SK-N-SH (cell line): ENCODE measurements at regions not wholly inside any gene's neighbourhood (a gene's known extent, or its start where the extent isn't known, plus 50 kb on each side); places are given as distances from the start of the nearest gene placed in this dataset.

ENCODE experiments used
- CTCF ChIA-PET: fragments of 300-600, 350-600 bp; formaldehyde crosslinking; extraction: SDS; loops from one replicate; lab custom pipeline; 2021; lab: Yijun Ruan, JAX
- POLR2A ChIA-PET: fragments of 350-600 bp; sonication (Branson Sonifier 250); formaldehyde crosslinking; extraction: SDS; loops from one replicate; lab custom pipeline; 2020; ENCODE audit warnings: antibody characterized with exemption, inconsistent platforms; lab: Yijun Ruan, JAX
- DNase-seq: peaks from one replicate; pipeline ENCODE4 v3.0.0; 2012
- H2AFZ ChIP-seq: fragments of 200-600 bp; sonication (generic); 2 replicates; pipeline ENCODE4 v1.8.1; 2016; ENCODE audit warnings: antibody characterized with exemption, mild to moderate bottlenecking, low read depth
- H3F3A ChIP-seq: fragments of 200-600 bp; sonication (generic); replicated peaks from 2 replicates; pipeline ENCODE3; 2016; ENCODE audit warnings: antibody characterized with exemption, mild to moderate bottlenecking; ENCODE audit not compliant: insufficient read depth
- H3K27ac ChIP-seq, 2 experiments: fragments of 200-500 bp in 1 of 2; fragments of 200-600 bp in 1 of 2; sonication (Bioruptor generic) in 1 of 2; sonication (generic), shearing (Covaris generic) in 1 of 2; 2 replicates each; pipeline versions ENCODE4 v1.5.1 to v1.6.1; 2014 to 2016; ENCODE audit warnings: low read depth in 2 of 2, inconsistent platforms in 1 of 2, low read length in 1 of 2, mild to moderate bottlenecking in 1 of 2, mixed read lengths in 1 of 2
- H3K27me3 ChIP-seq: fragments of 200-600 bp; sonication (generic), shearing (Covaris generic); 2 replicates; pipeline ENCODE4 v1.6.1; 2016; ENCODE audit warnings: mixed run types; ENCODE audit not compliant: insufficient read depth
- H3K36me3 ChIP-seq, 2 experiments: fragments of 200-500 bp in 1 of 2; fragments of 200-600 bp in 1 of 2; sonication (Bioruptor generic) in 1 of 2; sonication (generic) in 1 of 2; replicated peaks in 1 of 2; 2 replicates each; pipeline versions ENCODE3 to v1.5.1; 2014 to 2016; ENCODE audit warnings: low read length in 1 of 2, mild to moderate bottlenecking in 1 of 2; ENCODE audit not compliant: insufficient read depth in 2 of 2, control insufficient read depth in 1 of 2
- H3K4me1 ChIP-seq, 2 experiments: fragments of 200-500 bp in 1 of 2; fragments of 200-600 bp in 1 of 2; sonication (Bioruptor generic) in 1 of 2; sonication (generic), shearing (Covaris generic) in 1 of 2; 2 replicates each; pipeline versions ENCODE4 v1.5.1 to v1.6.1; 2014 to 2016; ENCODE audit warnings: low read depth in 1 of 2, low read length in 1 of 2, mixed run types in 1 of 2; ENCODE audit not compliant: insufficient read depth in 2 of 2, control insufficient read depth in 1 of 2
- H3K4me2 ChIP-seq: fragments of 200-600 bp; sonication (generic), shearing (Covaris generic); 2 replicates; pipeline ENCODE4 v1.6.1; 2017; ENCODE audit warnings: mixed run types
- H3K4me3 ChIP-seq, 2 experiments: fragments of 200-500 bp in 1 of 2; fragments of 200-600 bp in 1 of 2; sonication (Bioruptor generic) in 1 of 2; sonication (generic), shearing (Covaris generic) in 1 of 2; 2 replicates each; pipeline versions ENCODE4 v1.5.1 to v1.8.1; 2014 to 2016; ENCODE audit warnings: low read depth in 2 of 2, inconsistent platforms in 1 of 2, low read length in 1 of 2, mild to moderate bottlenecking in 1 of 2, mixed read lengths in 1 of 2, moderate library complexity in 1 of 2
- H3K79me2 ChIP-seq: fragments of 200-600 bp; sonication (generic); 2 replicates; pipeline ENCODE4 v1.8.1; 2017; ENCODE audit warnings: mild to moderate bottlenecking; ENCODE audit not compliant: insufficient read depth
- H3K9ac ChIP-seq: fragments of 200-600 bp; sonication (generic); 2 replicates; pipeline ENCODE4 v1.6.1; 2017; ENCODE audit warnings: mixed run types
- H3K9me2 ChIP-seq: fragments of 200-600 bp; sonication (generic); 2 replicates; pipeline ENCODE4 v1.6.1; 2017; ENCODE audit warnings: mixed run types
- H3K9me3 ChIP-seq: fragments of 200-600 bp; sonication (generic); 2 replicates; pipeline ENCODE4 v1.6.1; 2017; ENCODE audit warnings: mixed run types, mild to moderate bottlenecking, moderate library complexity
- H4K20me1 ChIP-seq: fragments of 200-600 bp; sonication (generic); 2 replicates; pipeline ENCODE4 v1.6.1; 2017; ENCODE audit warnings: mild to moderate bottlenecking, mixed run types; ENCODE audit not compliant: insufficient read depth
- CHD2 ChIP-seq: fragments of 150-350 bp; IDR thresholded peaks from 2 replicates; pipeline ENCODE4 v1.6.1; 2018; ENCODE audit warnings: low read length; ENCODE audit not compliant: partially characterized antibody
- EP300 ChIP-seq, 2 experiments: IDR thresholded peaks; 2 replicates each; pipeline versions ENCODE4 v1.4.0 to v1.6.1; 2012; ENCODE audit warnings: borderline replicate concordance in 1 of 2, low read depth in 1 of 2, low read length in 1 of 2
- FOXJ3 ChIP-seq: sonication (generic); formaldehyde crosslinking; IDR thresholded peaks from 2 replicates; pipeline ENCODE4 v1.5.1; 2020; ENCODE audit warnings: mild to moderate bottlenecking, missing genetic modification reagents
- FOXM1 ChIP-seq: IDR thresholded peaks from 2 replicates; pipeline ENCODE4 v1.4.0; 2012; ENCODE audit warnings: low read depth, mild to moderate bottlenecking
- GABPA ChIP-seq: IDR thresholded peaks from 2 replicates; pipeline ENCODE4 v1.4.0; 2012; ENCODE audit warnings: low read depth, mild to moderate bottlenecking
- GATA2 ChIP-seq: sonication (generic); formaldehyde crosslinking; IDR thresholded peaks from 2 replicates; pipeline ENCODE4 v1.5.0; 2020; ENCODE audit warnings: mild to moderate bottlenecking, missing genetic modification reagents
- MXI1 ChIP-seq: IDR thresholded peaks from 2 replicates; pipeline ENCODE4 v1.6.1; 2012; ENCODE audit warnings: mild to moderate bottlenecking, low read depth, low read length, improper control_type of control experiment
- POLR2AphosphoS5 ChIP-seq: IDR thresholded peaks from 2 replicates; pipeline ENCODE4 v1.6.1; 2012; ENCODE audit warnings: low read depth, low read length
- RAD21 ChIP-seq: IDR thresholded peaks from 2 replicates; pipeline ENCODE4 v1.6.1; 2012; ENCODE audit warnings: mild to moderate bottlenecking, low read length
- RCOR1 ChIP-seq: fragments of 150-350 bp; IDR thresholded peaks from 2 replicates; pipeline ENCODE4 v1.6.1; 2017; ENCODE audit warnings: antibody characterized with exemption, low read length
- SMC3 ChIP-seq: IDR thresholded peaks from 2 replicates; pipeline ENCODE4 v1.6.1; 2012; ENCODE audit warnings: low read depth, low read length, improper control_type of control experiment
- TAF1 ChIP-seq: IDR thresholded peaks from 2 replicates; pipeline ENCODE4 v1.6.1; 2012; ENCODE audit warnings: low read depth, mild to moderate bottlenecking, low read length, moderate library complexity, borderline replicate concordance
- TCF12 ChIP-seq: IDR thresholded peaks from 2 replicates; pipeline ENCODE4 v1.4.0; 2012
- WGBS: methylation state at CpG from one replicate; pipeline ENCODE4 v1.1.6; 2017; ENCODE audit warnings: low lambda C conversion rate; 5-methylcytosine and 5-hydroxymethylcytosine counted together
- TF ChIP-seq, protein P1 (sequence below): fragments of 200-600 bp; sonication (generic); IDR thresholded peaks from 2 replicates; pipeline ENCODE4 v1.6.1; 2017; ENCODE audit warnings: antibody characterized with exemption, mild to moderate bottlenecking, moderate library complexity
- TF ChIP-seq, protein P2 (sequence below): fragments of 150-350 bp; IDR thresholded peaks from 2 replicates; pipeline ENCODE4 v1.6.1; 2016; ENCODE audit warnings: mild to moderate bottlenecking, low read depth, low read length
- TF ChIP-seq, protein P3 (sequence below): IDR thresholded peaks from 2 replicates; pipeline ENCODE4; 2012
- TF ChIP-seq, protein P4 (sequence below): IDR thresholded peaks from 2 replicates; pipeline ENCODE4 v1.4.0; 2012; ENCODE audit warnings: low read depth, borderline replicate concordance

DNA sequence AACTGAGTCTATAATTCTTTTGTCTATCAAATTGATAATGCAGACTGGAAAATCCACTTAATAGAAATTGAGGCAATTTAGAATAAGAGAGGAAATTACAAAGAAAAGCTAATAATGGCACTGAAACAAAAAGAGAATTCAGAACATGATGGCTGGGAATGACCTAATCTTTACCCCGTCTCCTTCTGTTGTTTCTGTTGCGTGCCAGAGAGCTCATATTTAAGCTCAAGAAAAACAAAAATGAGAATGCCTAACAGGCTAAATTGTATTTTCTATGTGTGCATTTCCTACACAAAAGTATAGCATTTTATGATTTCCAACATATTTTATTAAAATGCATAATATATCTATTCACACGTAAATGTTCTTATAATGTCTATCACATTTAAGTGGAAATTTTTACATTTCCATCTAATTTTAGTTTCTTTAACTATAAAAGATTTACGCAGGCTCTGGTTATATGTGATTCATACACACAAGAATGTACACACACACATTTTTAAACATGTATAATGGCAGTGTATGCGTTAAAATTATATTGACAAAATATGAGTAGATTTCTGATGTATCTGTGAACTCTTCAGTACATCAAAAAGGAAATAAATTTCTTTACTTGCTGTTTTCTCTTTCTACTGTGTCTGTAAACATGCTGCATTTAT is 432.3 kb downstream of the SLITRK6 start:
- CTCF ChIA-PET = interaction anchor here (0.6 kb wide), 1 partner anchor 125 kb away, joined by 3 read pairs; no protein-coding TSS in a partner anchor
- Histone ChIP-seq H3K9me3 (no peaks in the 10 kb centered on the region), H2AFZ (no peak overlapping the region), H3K4me3 (no peak overlapping the region), H3K79me2 (no peaks in the 10 kb centered on the region), H3K27me3 (no peaks in the 10 kb centered on the region), H4K20me1 (no peaks in the 10 kb centered on the region), H3K9me2 (no peaks in the 10 kb centered on the region), H3K27ac (no peak overlapping the region), H3K4me1 (no peaks in the 10 kb centered on the region; a peak in 2 of 4 replicates), H3F3A (peaks cover 4% of the 10 kb centered on the region), H3K36me3 (no peaks in the 10 kb centered on the region), H3K4me2 (no peak overlapping the region), H3K9ac (no peak overlapping the region)
- DNase-seq = no peak
- 77% methylated on average over 5 of the region's 5 CpGs for WGBS
- POLR2A ChIA-PET = no interaction called here
- TF ChIP-seq SMC3 = no peak
- TF ChIP-seq TCF12 = no peak

DNA sequence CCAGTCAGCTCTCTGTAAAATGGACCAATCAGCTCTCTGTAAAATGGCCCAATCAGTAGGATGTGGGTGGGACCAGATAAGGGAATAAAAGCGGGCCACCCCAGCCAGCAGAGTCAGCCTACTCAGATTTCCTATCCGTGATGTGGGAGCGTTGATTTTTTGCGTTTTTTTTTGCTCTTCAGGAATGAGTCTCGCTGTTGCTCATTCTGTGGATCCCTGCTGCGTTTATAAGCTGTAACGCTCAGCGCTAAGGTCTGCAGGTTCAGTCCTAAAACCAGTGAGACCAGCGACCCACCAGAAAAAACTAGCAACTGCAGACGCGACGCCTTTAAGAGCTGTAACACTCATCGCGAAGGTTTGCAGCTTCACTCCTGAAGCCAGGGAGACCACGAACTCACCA is 435.7 kb downstream of the SLITRK6 start:
- H3K9me2 ChIP-seq = no peaks in the 10 kb centered on the region
- WGBS = 96% methylated on average over 15 of the region's 15 CpGs
- no peaks in the 10 kb centered on the region for H3K36me3 ChIP-seq
- no peaks in the 10 kb centered on the region; a peak in 2 of 4 replicates for H3K4me1 ChIP-seq
- no peak for DNase-seq
- no peak overlapping the region for H3K4me2 ChIP-seq
- peaks cover 4% of the 10 kb centered on the region for H3F3A ChIP-seq
- no peaks in the 10 kb centered on the region for H3K79me2 ChIP-seq
- POLR2A ChIA-PET = no interaction called here
- no peaks in the 10 kb centered on the region for H3K27me3 ChIP-seq
- CTCF ChIA-PET = no interaction called here
- H3K9ac ChIP-seq = no peak overlapping the region
- H2AFZ ChIP-seq = no peak overlapping the region
- H4K20me1 ChIP-seq = no peaks in the 10 kb centered on the region
- no peak overlapping the region for H3K27ac ChIP-seq
- no peak for TF ChIP-seq GATA2 (CRISPR knock-in tag)
- no peak for TF ChIP-seq POLR2AphosphoS5
- no peak for TF ChIP-seq GABPA
- TF ChIP-seq MXI1 = no peak
- TF ChIP-seq EP300 (IDR thresholded peaks at IDR 0.05; ENCODE audit: borderline replicate concordance in 1 of 2, low read depth in 1 of 2, low read length in 1 of 2) = no peak
- no peak for TF ChIP-seq TAF1
- TF ChIP-seq, protein P1, sequence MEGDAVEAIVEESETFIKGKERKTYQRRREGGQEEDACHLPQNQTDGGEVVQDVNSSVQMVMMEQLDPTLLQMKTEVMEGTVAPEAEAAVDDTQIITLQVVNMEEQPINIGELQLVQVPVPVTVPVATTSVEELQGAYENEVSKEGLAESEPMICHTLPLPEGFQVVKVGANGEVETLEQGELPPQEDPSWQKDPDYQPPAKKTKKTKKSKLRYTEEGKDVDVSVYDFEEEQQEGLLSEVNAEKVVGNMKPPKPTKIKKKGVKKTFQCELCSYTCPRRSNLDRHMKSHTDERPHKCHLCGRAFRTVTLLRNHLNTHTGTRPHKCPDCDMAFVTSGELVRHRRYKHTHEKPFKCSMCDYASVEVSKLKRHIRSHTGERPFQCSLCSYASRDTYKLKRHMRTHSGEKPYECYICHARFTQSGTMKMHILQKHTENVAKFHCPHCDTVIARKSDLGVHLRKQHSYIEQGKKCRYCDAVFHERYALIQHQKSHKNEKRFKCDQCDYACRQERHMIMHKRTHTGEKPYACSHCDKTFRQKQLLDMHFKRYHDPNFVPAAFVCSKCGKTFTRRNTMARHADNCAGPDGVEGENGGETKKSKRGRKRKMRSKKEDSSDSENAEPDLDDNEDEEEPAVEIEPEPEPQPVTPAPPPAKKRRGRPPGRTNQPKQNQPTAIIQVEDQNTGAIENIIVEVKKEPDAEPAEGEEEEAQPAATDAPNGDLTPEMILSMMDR = no peak
- TF ChIP-seq FOXM1 = no peak
- TF ChIP-seq, protein P2, sequence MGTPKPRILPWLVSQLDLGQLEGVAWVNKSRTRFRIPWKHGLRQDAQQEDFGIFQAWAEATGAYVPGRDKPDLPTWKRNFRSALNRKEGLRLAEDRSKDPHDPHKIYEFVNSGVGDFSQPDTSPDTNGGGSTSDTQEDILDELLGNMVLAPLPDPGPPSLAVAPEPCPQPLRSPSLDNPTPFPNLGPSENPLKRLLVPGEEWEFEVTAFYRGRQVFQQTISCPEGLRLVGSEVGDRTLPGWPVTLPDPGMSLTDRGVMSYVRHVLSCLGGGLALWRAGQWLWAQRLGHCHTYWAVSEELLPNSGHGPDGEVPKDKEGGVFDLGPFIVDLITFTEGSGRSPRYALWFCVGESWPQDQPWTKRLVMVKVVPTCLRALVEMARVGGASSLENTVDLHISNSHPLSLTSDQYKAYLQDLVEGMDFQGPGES = no peak
- TF ChIP-seq, protein P3, sequence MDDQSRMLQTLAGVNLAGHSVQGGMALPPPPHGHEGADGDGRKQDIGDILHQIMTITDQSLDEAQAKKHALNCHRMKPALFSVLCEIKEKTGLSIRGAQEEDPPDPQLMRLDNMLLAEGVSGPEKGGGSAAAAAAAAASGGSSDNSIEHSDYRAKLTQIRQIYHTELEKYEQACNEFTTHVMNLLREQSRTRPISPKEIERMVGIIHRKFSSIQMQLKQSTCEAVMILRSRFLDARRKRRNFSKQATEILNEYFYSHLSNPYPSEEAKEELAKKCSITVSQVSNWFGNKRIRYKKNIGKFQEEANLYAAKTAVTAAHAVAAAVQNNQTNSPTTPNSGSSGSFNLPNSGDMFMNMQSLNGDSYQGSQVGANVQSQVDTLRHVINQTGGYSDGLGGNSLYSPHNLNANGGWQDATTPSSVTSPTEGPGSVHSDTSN = no peak
- TF ChIP-seq CHD2 = no peak
- TF ChIP-seq FOXJ3 (CRISPR knock-in tag) = no peak
- TF ChIP-seq, protein P4, sequence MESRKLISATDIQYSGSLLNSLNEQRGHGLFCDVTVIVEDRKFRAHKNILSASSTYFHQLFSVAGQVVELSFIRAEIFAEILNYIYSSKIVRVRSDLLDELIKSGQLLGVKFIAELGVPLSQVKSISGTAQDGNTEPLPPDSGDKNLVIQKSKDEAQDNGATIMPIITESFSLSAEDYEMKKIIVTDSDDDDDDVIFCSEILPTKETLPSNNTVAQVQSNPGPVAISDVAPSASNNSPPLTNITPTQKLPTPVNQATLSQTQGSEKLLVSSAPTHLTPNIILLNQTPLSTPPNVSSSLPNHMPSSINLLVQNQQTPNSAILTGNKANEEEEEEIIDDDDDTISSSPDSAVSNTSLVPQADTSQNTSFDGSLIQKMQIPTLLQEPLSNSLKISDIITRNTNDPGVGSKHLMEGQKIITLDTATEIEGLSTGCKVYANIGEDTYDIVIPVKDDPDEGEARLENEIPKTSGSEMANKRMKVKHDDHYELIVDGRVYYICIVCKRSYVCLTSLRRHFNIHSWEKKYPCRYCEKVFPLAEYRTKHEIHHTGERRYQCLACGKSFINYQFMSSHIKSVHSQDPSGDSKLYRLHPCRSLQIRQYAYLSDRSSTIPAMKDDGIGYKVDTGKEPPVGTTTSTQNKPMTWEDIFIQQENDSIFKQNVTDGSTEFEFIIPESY = no peak
- no peak for TF ChIP-seq RAD21
- TF ChIP-seq SMC3 = no peak
- no peak for TF ChIP-seq RCOR1
- no peak overlapping the region for H3K4me3 ChIP-seq
- no peaks in the 10 kb centered on the region for H3K9me3 ChIP-seq
